ENCODE measurements at regions not wholly inside any gene's neighbourhood (a gene's known extent, or its start where the extent isn't known, plus 50 kb on each side); places are given as distances from the start of the nearest gene placed in this dataset.

GRCh38 chr5:2019716-2020115 lies 137.0 kb upstream of the IRX4 start:
- TF ChIP-seq, protein P1, sequence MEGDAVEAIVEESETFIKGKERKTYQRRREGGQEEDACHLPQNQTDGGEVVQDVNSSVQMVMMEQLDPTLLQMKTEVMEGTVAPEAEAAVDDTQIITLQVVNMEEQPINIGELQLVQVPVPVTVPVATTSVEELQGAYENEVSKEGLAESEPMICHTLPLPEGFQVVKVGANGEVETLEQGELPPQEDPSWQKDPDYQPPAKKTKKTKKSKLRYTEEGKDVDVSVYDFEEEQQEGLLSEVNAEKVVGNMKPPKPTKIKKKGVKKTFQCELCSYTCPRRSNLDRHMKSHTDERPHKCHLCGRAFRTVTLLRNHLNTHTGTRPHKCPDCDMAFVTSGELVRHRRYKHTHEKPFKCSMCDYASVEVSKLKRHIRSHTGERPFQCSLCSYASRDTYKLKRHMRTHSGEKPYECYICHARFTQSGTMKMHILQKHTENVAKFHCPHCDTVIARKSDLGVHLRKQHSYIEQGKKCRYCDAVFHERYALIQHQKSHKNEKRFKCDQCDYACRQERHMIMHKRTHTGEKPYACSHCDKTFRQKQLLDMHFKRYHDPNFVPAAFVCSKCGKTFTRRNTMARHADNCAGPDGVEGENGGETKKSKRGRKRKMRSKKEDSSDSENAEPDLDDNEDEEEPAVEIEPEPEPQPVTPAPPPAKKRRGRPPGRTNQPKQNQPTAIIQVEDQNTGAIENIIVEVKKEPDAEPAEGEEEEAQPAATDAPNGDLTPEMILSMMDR (IDR thresholded peaks at IDR 0.05; ENCODE audit: low read length): no peak
- TF ChIP-seq EZH2 (IDR thresholded peaks at IDR 0.05; ENCODE audit: borderline replicate concordance, low read length): no peak

All from OCI-LY1 (cell line).